Transverse colon (tissue), 3 donors: ENCODE measurements at regions not wholly inside any gene's neighbourhood (a gene's known extent, or its start where the extent isn't known, plus 50 kb on each side); places are given as distances from the start of the nearest gene placed in this dataset.

ENCODE experiments used
- CTCF ChIP-seq, 5 experiments: fragments of 200-600 bp in 3 of 5; fragments of 450-650 bp in 2 of 5; sonication (generic) in 3 of 5; IDR thresholded peaks; 1 replicate in 2 of 5; 2 replicates in 3 of 5; pipeline ENCODE4 v1.5.1; 2016 to 2017; ENCODE audit warnings: antibody characterized with exemption in 5 of 5, inconsistent platforms in 3 of 5, mild to moderate bottlenecking in 2 of 5, moderate library complexity in 1 of 5
- POLR2A ChIP-seq: fragments of 450-650 bp; IDR thresholded peaks from one replicate; pipeline ENCODE4 v1.6.1; 2016; ENCODE audit warnings: antibody characterized with exemption, mild to moderate bottlenecking, moderate library complexity

DNA sequence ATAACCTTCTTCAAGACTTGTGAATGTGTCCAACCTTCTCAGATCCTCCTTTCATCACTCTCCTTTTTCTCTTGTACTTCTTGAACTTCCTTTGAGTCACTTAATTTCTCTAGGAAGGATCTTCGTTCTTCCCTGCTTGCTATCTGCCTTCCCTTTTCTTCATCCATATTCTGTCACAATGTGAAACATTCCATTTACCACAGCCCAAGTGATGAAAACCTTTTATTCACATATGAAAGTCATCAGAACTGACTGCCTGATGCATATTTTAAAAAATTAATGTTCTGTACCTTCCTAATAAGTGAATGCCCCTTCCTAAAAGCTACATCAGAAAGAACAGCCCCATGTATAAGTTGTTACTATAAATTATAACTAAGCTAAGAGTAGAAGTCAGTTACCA, 520.4 kb upstream of the LUZP2 start:
- TF ChIP-seq CTCF (IDR thresholded peaks at IDR 0.05) (no peak), POLR2A (no peak)
